GM21528 (cell line): ENCODE measurements at regions not wholly inside any gene's neighbourhood (a gene's known extent, or its start where the extent isn't known, plus 50 kb on each side); places are given as distances from the start of the nearest gene placed in this dataset.

Experiments used
- ATAC-seq: cut with Tn5 transposase; IDR thresholded peaks from one replicate; pipeline ENCODE4 v1.9.1; 2021; ENCODE audit warnings: mild to moderate bottlenecking, moderate library complexity; ENCODE audit not compliant: unreplicated experiment, low FRiP score

- ATAC-seq, result no peak
Measured at GRCh38 chr3:127131424-127132170, 61.3 kb upstream of the PRR23E start.

- ATAC-seq, result no peak
Measured at GRCh38 chr3:127132876-127133275, 60.1 kb upstream of the PRR23E start.

GRCh38 chr3:127133971-127134370, 59.0 kb upstream of the PRR23E start:
- ATAC-seq, result no peak

GRCh38 chr3:127134466-127134865, 58.5 kb upstream of the PRR23E start:
- ATAC-seq, result no peak

GRCh38 chr3:127134887-127135240, 58.1 kb upstream of the PRR23E start:
- no peak for ATAC-seq

GRCh38 chr3:127135241-127136023, 57.5 kb upstream of the PRR23E start:
- ATAC-seq, result no peak

GRCh38 chr3:127136024-127136600, 56.8 kb upstream of the PRR23E start:
- ATAC-seq, result no peak

GRCh38 chr3:127136706-127137105, 56.2 kb upstream of the PRR23E start:
- no peak for ATAC-seq

- no peak for ATAC-seq
Measured at GRCh38 chr3:127137113-127137512, 55.8 kb upstream of the PRR23E start.

GRCh38 chr3:127137757-127138536, 55.0 kb upstream of the PRR23E start:
- no peak for ATAC-seq

- ATAC-seq, result no peak
Measured at GRCh38 chr3:127139601-127140500, 53.1 kb upstream of the PRR23E start.

- no peak for ATAC-seq
Measured at GRCh38 chr3:127140501-127141460, 52.1 kb upstream of the PRR23E start.

- no peak for ATAC-seq
Measured at GRCh38 chr3:127141921-127142730, 50.8 kb upstream of the PRR23E start.
